H9 (cell line): ENCODE measurements at regions not wholly inside any gene's neighbourhood (a gene's known extent, or its start where the extent isn't known, plus 50 kb on each side); places are given as distances from the start of the nearest gene placed in this dataset.

Experiments used
- DNase-seq: peaks from one replicate; pipeline ENCODE4 v3.0.0-alpha.2; 2017
- H2AFZ ChIP-seq: one replicate; pipeline ENCODE4 v1.6.1; 2013; ENCODE audit warnings: mild to moderate bottlenecking, low read length, control low read depth, moderate library complexity
- H2AK5ac ChIP-seq: 2 replicates; pipeline ENCODE4 v1.6.1; 2013; ENCODE audit warnings: low read length, control low read depth, mixed read lengths; ENCODE audit not compliant: insufficient read length
- H2BK120ac ChIP-seq: one replicate; pipeline ENCODE4 v1.6.1; 2013; ENCODE audit warnings: low read depth, mild to moderate bottlenecking, low read length, control low read depth, inconsistent platforms; ENCODE audit not compliant: poor library complexity, severe bottlenecking
- H2BK12ac ChIP-seq: 2 replicates; pipeline ENCODE4 v1.6.1; 2013; ENCODE audit warnings: low read length, control low read depth, mixed read lengths, low read depth; ENCODE audit not compliant: insufficient read length
- H2BK15ac ChIP-seq: 2 replicates; pipeline ENCODE4 v1.6.1; 2013; ENCODE audit warnings: low read depth, low read length, control low read depth
- H2BK20ac ChIP-seq: one replicate; pipeline ENCODE4 v1.6.1; 2013; ENCODE audit warnings: low read depth, mild to moderate bottlenecking, low read length, control low read depth, inconsistent platforms; ENCODE audit not compliant: poor library complexity, severe bottlenecking
- H2BK5ac ChIP-seq: 2 replicates; pipeline ENCODE4 v1.6.1; 2013; ENCODE audit warnings: low read length, control low read depth, mixed read lengths; ENCODE audit not compliant: insufficient read length
- H3K14ac ChIP-seq: 2 replicates; pipeline ENCODE4 v1.6.1; 2013; ENCODE audit warnings: low read length, control low read depth; ENCODE audit not compliant: insufficient read depth
- H3K18ac ChIP-seq: 2 replicates; pipeline ENCODE4 v1.6.1; 2013; ENCODE audit warnings: low read depth, mild to moderate bottlenecking, mixed read lengths, low read length, control low read depth; ENCODE audit not compliant: insufficient read length
- H3K23ac ChIP-seq: 2 replicates; pipeline ENCODE4 v1.6.1; 2013; ENCODE audit warnings: low read length, control low read depth, mixed read lengths, low read depth; ENCODE audit not compliant: insufficient read length
- H3K23me2 ChIP-seq: 2 replicates; pipeline ENCODE4 v1.6.1; 2013; ENCODE audit warnings: low read depth, mild to moderate bottlenecking, mixed read lengths, low read length, control low read depth; ENCODE audit not compliant: insufficient read length, poor library complexity, severe bottlenecking
- H3K27ac ChIP-seq: 2 replicates; pipeline ENCODE4 v1.5.1; 2013; ENCODE audit warnings: low read length, control low read depth, mixed read lengths, low read depth; ENCODE audit not compliant: insufficient read length
- H3K27me3 ChIP-seq: 2 replicates; pipeline ENCODE4 v1.6.1; 2013; ENCODE audit warnings: low read length, control low read depth, inconsistent platforms; ENCODE audit not compliant: insufficient read depth
- H3K4ac ChIP-seq: 2 replicates; pipeline ENCODE4 v1.6.1; 2013; ENCODE audit warnings: low read depth, mild to moderate bottlenecking, control low read depth, inconsistent platforms, low read length, moderate library complexity
- H3K4me1 ChIP-seq: 2 replicates; pipeline ENCODE4 v1.6.1; 2013; ENCODE audit warnings: low read length, control low read depth, inconsistent platforms; ENCODE audit not compliant: insufficient read depth
- H3K4me2 ChIP-seq: 2 replicates; pipeline ENCODE4 v1.6.1; 2013; ENCODE audit warnings: low read length, control low read depth, mixed read lengths; ENCODE audit not compliant: insufficient read length, insufficient read depth
- H3K56ac ChIP-seq: 2 replicates; pipeline ENCODE4 v1.6.1; 2013; ENCODE audit warnings: low read depth, mild to moderate bottlenecking, mixed read lengths, low read length, control low read depth; ENCODE audit not compliant: insufficient read length
- H3K79me1 ChIP-seq: 2 replicates; pipeline ENCODE4 v1.6.1; 2013; ENCODE audit warnings: low read depth, mild to moderate bottlenecking, moderate library complexity, low read length, control low read depth, inconsistent platforms; ENCODE audit not compliant: insufficient read depth, poor library complexity, severe bottlenecking
- H3K79me2 ChIP-seq: 2 replicates; pipeline ENCODE4 v1.6.1; 2013; ENCODE audit warnings: low read length, control low read depth, inconsistent platforms; ENCODE audit not compliant: insufficient read depth
- H3K9ac ChIP-seq: 2 replicates; pipeline ENCODE4 v1.6.1; 2013; ENCODE audit warnings: low read length, control low read depth, mixed read lengths; ENCODE audit not compliant: insufficient read length; ENCODE audit errors: extremely low read depth
- H3K9me3 ChIP-seq: one replicate; pipeline ENCODE4 v1.6.1; 2013; ENCODE audit warnings: low read depth, low read length, inconsistent platforms; ENCODE audit not compliant: control insufficient read depth
- H3T11ph ChIP-seq: one replicate; pipeline ENCODE4 v1.6.1; 2013; ENCODE audit warnings: mild to moderate bottlenecking, low read length, control low read depth, inconsistent platforms
- H4K20me1 ChIP-seq: one replicate; pipeline ENCODE4 v1.6.1; 2013; ENCODE audit not compliant: control insufficient read depth, insufficient read length, insufficient read depth
- H4K5ac ChIP-seq: 2 replicates; pipeline ENCODE4 v1.6.1; 2013; ENCODE audit warnings: low read depth, mild to moderate bottlenecking, mixed read lengths, low read length, control low read depth; ENCODE audit not compliant: insufficient read length
- H4K8ac ChIP-seq: replicated peaks from 2 replicates; pipeline ENCODE4 v1.6.1; 2013; ENCODE audit warnings: low read length, control low read depth, mixed read lengths, low read depth; ENCODE audit not compliant: insufficient read length
- H4K91ac ChIP-seq: 2 replicates; pipeline ENCODE4 v1.6.1; 2013; ENCODE audit warnings: low read depth, mild to moderate bottlenecking, moderate library complexity, mixed read lengths, low read length, control low read depth; ENCODE audit not compliant: insufficient read length
- H3K27ac Mint-ChIP-seq, 3 experiments: 2 replicates in 2 of 3; 3 replicates in 1 of 3; pipeline ENCODE4 v1.8.0; 2020 to 2021; ENCODE audit warnings: mixed read lengths in 3 of 3, mild to moderate bottlenecking in 1 of 3, moderate library complexity in 1 of 3
- H3K27me3 Mint-ChIP-seq: 2 replicates; pipeline ENCODE4 v1.8.0; 2021; ENCODE audit warnings: low read depth, mild to moderate bottlenecking, moderate library complexity, mixed read lengths
- H3K36me3 Mint-ChIP-seq, 3 experiments: 2 replicates in 2 of 3; 3 replicates in 1 of 3; pipeline ENCODE4 v1.8.0; 2020 to 2021; ENCODE audit warnings: low read depth in 3 of 3, mixed read lengths in 3 of 3; ENCODE audit not compliant: insufficient read depth in 1 of 3
- H3K4me1 Mint-ChIP-seq, 2 experiments: 2 replicates each; pipeline ENCODE4 v1.8.0; 2020; ENCODE audit warnings: mixed read lengths in 2 of 2
- H3K4me3 Mint-ChIP-seq, 2 experiments: 2 replicates in 1 of 2; 3 replicates in 1 of 2; pipeline ENCODE4 v1.8.0; 2020 to 2021; ENCODE audit warnings: mild to moderate bottlenecking in 2 of 2, mixed read lengths in 2 of 2, moderate library complexity in 1 of 2
- H3K9me3 Mint-ChIP-seq, 2 experiments: 2 replicates in 1 of 2; 3 replicates in 1 of 2; pipeline ENCODE4 v1.8.0; 2020; ENCODE audit warnings: mild to moderate bottlenecking in 2 of 2, mixed read lengths in 2 of 2, moderate library complexity in 1 of 2
- WGBS: extraction: QIAGEN DNeasy Blood & Tissue Kit; methylation state at CpG from one replicate; pipeline ENCODE4 v1.1.7; 2013; ENCODE audit warnings: missing lambda C conversion rate, low lambda C conversion rate, mixed read lengths; ENCODE audit not compliant: insufficient read length; ENCODE audit errors: extremely low coverage; 5-methylcytosine and 5-hydroxymethylcytosine counted together
- TF ChIP-seq, protein P1 (sequence below): fragments of 200-600 bp; sonication (generic); conservative IDR thresholded peaks from 3 replicates; pipeline ENCODE4 v1.8.0; 2021; ENCODE audit warnings: antibody characterized with exemption, mild to moderate bottlenecking

GRCh38 chr12:47362126-47362705 lies 282.5 kb upstream of the AMIGO2 start:
- H3K9me3 ChIP-seq: no peaks in the 10 kb centered on the region
- no peak overlapping the region for H4K91ac ChIP-seq
- no CpG with 5 or more reads among the region's 3 CpGs for WGBS
- TF ChIP-seq, protein P1, sequence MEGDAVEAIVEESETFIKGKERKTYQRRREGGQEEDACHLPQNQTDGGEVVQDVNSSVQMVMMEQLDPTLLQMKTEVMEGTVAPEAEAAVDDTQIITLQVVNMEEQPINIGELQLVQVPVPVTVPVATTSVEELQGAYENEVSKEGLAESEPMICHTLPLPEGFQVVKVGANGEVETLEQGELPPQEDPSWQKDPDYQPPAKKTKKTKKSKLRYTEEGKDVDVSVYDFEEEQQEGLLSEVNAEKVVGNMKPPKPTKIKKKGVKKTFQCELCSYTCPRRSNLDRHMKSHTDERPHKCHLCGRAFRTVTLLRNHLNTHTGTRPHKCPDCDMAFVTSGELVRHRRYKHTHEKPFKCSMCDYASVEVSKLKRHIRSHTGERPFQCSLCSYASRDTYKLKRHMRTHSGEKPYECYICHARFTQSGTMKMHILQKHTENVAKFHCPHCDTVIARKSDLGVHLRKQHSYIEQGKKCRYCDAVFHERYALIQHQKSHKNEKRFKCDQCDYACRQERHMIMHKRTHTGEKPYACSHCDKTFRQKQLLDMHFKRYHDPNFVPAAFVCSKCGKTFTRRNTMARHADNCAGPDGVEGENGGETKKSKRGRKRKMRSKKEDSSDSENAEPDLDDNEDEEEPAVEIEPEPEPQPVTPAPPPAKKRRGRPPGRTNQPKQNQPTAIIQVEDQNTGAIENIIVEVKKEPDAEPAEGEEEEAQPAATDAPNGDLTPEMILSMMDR: no peak
- no peak overlapping the region for H2BK20ac ChIP-seq
- H3K79me1 ChIP-seq: no peaks in the 10 kb centered on the region
- no peak overlapping the region for H2AFZ ChIP-seq
- H4K20me1 ChIP-seq: no peaks in the 10 kb centered on the region
- H3K4me1 Mint-ChIP-seq: peaks cover 0 to 2% of the 10 kb centered on the region in 2 experiments; a peak in 1 of 4 replicates
- H3K56ac ChIP-seq: no peak overlapping the region
- no peaks in the 10 kb centered on the region for H3K27me3 Mint-ChIP-seq
- H4K5ac ChIP-seq: no peak overlapping the region
- H2BK12ac ChIP-seq: no peak overlapping the region
- H3K23ac ChIP-seq: no peak overlapping the region
- H2BK15ac ChIP-seq: no peak overlapping the region
- H3K4me1 ChIP-seq: no peaks in the 10 kb centered on the region
- H3K9me3 Mint-ChIP-seq: no peaks in the 10 kb centered on the region
- H3K79me2 ChIP-seq: no peaks in the 10 kb centered on the region
- no peak for DNase-seq
- H3K4me2 ChIP-seq: no peak overlapping the region
- H3K18ac ChIP-seq: no peak overlapping the region
- no peak overlapping the region for H3T11ph ChIP-seq
- no peaks in the 10 kb centered on the region for H3K23me2 ChIP-seq
- H3K9ac ChIP-seq: no peak overlapping the region
- no peaks in the 10 kb centered on the region for H3K36me3 Mint-ChIP-seq
- no peak overlapping the region for H3K4ac ChIP-seq
- no peak overlapping the region for H2AK5ac ChIP-seq
- no peak overlapping the region for H3K14ac ChIP-seq
- H4K8ac ChIP-seq: no peak overlapping the region
- no peak overlapping the region for H2BK5ac ChIP-seq
- H3K27ac Mint-ChIP-seq: no peak overlapping the region
- H2BK120ac ChIP-seq: no peak overlapping the region
- H3K27ac ChIP-seq: no peak overlapping the region
- H3K4me3 Mint-ChIP-seq: no peak overlapping the region
- no peaks in the 10 kb centered on the region for H3K27me3 ChIP-seq
